ENCODE measurements at regions not wholly inside any gene's neighbourhood (a gene's known extent, or its start where the extent isn't known, plus 50 kb on each side); places are given as distances from the start of the nearest gene placed in this dataset.

DNA sequence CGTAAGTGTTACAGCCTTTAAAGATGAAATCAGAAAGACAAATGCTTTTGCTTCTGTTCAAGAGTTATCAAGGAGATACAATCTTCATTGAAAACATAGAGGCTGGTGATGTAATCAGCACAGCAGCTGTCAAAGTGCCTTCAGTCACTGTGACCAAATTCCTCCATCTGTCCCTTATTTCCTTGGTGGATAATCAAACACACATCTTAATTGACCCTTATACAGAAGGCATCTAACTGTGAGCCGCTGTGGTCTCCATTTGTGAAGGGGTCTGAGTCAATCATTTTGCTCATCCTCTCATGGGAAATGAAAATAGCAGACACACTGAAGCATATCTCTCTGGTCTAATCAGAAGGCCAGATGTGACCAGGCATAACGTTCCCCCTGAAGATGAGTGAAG is 130.1 kb upstream of the TLR4 start:
- no peaks in the 10 kb centered on the region for H3K4me1 Mint-ChIP-seq
- H3K9me3 Mint-ChIP-seq = peaks cover 8% of the 10 kb centered on the region
- H3K27ac Mint-ChIP-seq = no peak overlapping the region
- no peak overlapping the region for H3K4me3 Mint-ChIP-seq
- no peak for ATAC-seq
- H3K27me3 Mint-ChIP-seq = no peaks in the 10 kb centered on the region
- H3K36me3 Mint-ChIP-seq = no peaks in the 10 kb centered on the region

DNA sequence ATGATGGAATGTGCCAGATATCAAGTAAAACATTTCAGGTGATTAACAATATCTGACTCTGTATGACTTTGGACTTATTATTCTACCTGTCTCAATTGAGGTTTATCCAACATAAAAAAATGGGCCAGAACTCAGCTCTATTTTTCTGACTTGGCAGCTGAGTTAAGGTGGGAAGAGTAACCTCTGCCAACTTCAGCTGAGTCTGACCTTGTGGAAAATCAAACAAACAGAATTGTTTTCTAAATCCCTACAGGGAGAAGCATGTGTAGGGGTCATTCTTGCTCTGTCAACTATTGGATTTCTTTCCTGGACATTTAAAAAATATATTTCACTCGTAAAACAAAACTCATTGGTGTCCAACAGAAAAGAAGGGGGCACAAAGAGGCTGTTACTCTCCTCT is 139.4 kb upstream of the TLR4 start:
- H3K27me3 Mint-ChIP-seq = peaks cover 10% of the 10 kb centered on the region
- H3K4me1 Mint-ChIP-seq = no peaks in the 10 kb centered on the region
- peaks cover 3% of the 10 kb centered on the region for H3K9me3 Mint-ChIP-seq
- no peak overlapping the region for H3K4me3 Mint-ChIP-seq
- H3K27ac Mint-ChIP-seq = no peak overlapping the region
- no peak for ATAC-seq
- H3K36me3 Mint-ChIP-seq = no peaks in the 10 kb centered on the region

DNA sequence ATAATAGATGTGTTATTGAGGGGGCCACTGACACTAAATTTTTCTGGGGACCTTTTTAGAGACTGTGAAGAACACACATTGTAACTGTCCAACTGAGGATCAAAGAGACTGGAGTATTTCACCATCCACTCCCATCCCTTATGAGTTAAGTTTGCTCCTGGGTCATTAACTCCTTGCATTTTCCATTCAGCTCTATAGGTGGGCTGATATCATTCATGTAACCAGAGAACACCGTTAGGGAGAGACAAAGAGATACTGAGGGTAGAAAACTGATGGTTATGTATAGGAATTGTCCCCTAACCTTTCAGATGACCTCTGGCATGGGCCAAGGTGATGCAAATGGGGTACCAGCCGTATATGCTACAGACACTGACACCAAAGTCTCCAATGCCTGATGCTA is 142.4 kb upstream of the TLR4 start:
- no peak for ATAC-seq
- Mint-ChIP-seq H3K27me3 (peaks cover 20% of the 10 kb centered on the region), H3K4me3 (no peak overlapping the region), H3K36me3 (no peaks in the 10 kb centered on the region), H3K9me3 (peaks cover 3% of the 10 kb centered on the region), H3K27ac (no peak overlapping the region), H3K4me1 (no peaks in the 10 kb centered on the region)

DNA sequence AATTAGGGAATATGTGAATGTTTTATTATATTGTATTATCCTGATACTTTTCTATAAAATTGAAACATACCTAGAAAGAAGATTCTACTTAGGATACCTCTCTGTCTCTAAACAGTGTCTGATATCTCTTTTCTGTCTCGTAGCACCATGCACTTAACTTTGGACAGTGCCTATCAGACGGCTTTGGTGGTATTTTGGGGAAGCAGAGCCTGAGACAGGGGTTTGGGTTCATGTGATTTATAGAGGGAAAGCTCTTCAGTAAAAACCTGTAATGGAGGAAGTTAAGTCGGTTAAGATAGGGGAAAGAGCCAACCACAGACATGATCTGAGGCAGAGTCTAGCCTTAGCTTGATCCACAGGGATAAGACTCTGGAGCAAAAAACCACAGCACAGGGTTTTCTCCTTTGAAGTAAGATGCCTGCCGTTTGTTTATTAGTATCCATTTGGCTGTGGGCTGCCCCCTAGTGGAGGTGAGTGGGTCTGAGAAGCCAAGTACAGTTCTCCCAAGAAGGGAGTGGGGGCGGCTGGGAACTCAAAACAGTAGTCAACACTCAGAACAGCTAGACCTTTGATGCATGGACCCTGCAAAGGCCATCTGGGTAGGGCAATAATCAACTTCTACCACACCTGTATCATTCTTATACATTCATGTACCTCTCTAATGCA is 141.2 kb upstream of the ASTN2 start:
- Mint-ChIP-seq H3K9me3 (peaks cover 3% of the 10 kb centered on the region), H3K27ac (no peak overlapping the region), H3K4me1 (no peaks in the 10 kb centered on the region), H3K36me3 (no peaks in the 10 kb centered on the region), H3K4me3 (no peak overlapping the region), H3K27me3 (peaks cover 10% of the 10 kb centered on the region)
- ATAC-seq = no peak

DNA sequence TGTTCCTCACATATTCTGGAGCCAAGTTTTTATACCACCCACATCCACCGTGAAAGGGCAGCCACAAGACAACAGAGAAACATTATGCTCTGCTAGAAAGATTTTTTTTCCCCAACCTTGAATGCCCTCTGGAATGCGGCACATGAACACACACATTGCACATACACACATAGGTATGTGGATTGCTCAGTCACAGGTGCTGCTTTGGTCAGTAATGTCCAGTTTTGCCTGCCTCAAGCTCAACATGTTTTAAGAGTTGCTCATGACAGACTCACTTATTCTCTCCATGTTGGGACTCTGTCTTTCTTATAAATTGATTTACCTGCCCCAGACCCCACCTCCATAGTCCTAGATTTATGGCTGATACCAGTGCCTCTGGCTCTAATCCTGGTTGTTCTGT is 138.0 kb upstream of the ASTN2 start:
- no peaks in the 10 kb centered on the region for H3K27me3 Mint-ChIP-seq
- no peak for ATAC-seq
- H3K9me3 Mint-ChIP-seq = no peaks in the 10 kb centered on the region
- no peaks in the 10 kb centered on the region for H3K4me1 Mint-ChIP-seq
- H3K36me3 Mint-ChIP-seq = no peaks in the 10 kb centered on the region
- H3K4me3 Mint-ChIP-seq = no peak overlapping the region
- H3K27ac Mint-ChIP-seq = no peak overlapping the region

DNA sequence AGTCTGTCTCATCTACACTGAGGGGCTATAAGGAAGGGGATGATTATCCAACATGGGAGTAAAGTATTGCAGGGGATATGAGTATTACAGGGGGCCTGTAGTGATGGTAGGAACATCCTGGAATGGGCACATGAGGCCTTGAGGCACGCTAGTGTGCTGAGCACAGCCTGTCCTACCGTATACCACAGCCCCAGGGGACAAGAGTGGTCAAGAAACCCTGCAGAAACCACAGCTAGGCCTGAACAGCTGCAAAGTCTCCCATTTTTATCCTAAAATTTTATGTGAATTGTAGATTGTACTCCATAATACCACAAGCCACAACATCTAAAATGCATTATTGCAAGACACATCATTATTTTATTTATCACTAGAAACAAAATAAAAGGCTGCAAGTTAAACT is 136.3 kb upstream of the ASTN2 start:
- H3K27ac Mint-ChIP-seq = no peak overlapping the region
- no peaks in the 10 kb centered on the region for H3K36me3 Mint-ChIP-seq
- no peak overlapping the region for H3K4me3 Mint-ChIP-seq
- no peaks in the 10 kb centered on the region for H3K27me3 Mint-ChIP-seq
- no peaks in the 10 kb centered on the region for H3K9me3 Mint-ChIP-seq
- no peak for ATAC-seq
- H3K4me1 Mint-ChIP-seq = peaks cover 5% of the 10 kb centered on the region

DNA sequence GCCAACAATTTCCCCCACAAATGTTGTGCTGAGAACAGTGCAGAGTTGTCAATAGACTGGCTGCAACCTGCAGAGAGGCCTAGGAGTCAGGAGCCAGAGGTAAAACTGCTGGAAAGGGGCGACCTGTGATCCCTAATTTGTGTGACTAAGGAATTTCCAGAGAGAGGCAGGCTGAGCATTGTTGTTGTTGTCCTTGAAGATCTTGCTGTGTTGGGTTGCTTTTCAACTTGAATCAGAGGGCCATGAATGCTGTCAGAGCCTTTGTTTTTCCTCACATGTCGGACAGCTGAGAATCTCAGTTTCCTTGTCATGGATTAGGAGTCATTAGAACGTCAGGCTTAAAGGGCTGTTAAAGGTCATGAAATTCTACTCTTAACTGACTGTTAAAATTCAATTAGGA is 134.6 kb upstream of the ASTN2 start:
- Mint-ChIP-seq H3K9me3 (no peaks in the 10 kb centered on the region), H3K27ac (no peak overlapping the region), H3K4me3 (no peak overlapping the region), H3K4me1 (peaks cover 5% of the 10 kb centered on the region), H3K36me3 (no peaks in the 10 kb centered on the region), H3K27me3 (no peaks in the 10 kb centered on the region)
- ATAC-seq = no peak

DNA sequence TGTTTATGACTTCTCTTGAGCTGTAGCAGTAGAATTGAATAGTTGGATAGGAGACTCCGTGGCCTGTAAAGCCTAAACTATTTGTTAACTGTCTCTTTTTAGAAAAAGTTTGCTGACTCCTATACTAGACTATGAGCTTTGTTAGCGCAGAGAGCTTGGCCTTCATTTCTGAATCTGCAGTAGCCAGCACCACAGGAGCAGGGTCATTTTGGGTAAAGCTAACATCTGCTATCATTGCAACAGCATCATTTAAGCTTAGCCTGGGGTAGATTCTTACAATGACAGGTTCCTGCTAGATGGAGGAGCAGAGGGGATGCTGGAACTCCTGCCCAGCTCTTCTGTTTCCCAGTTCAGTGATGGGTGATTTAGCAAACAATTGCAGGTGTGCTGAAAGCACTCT is 133.7 kb upstream of the ASTN2 start:
- no peaks in the 10 kb centered on the region for H3K27me3 Mint-ChIP-seq
- no peaks in the 10 kb centered on the region for H3K9me3 Mint-ChIP-seq
- H3K4me1 Mint-ChIP-seq = peaks cover 5% of the 10 kb centered on the region
- H3K27ac Mint-ChIP-seq = no peak overlapping the region
- no peak for ATAC-seq
- H3K4me3 Mint-ChIP-seq = no peak overlapping the region
- no peaks in the 10 kb centered on the region for H3K36me3 Mint-ChIP-seq

DNA sequence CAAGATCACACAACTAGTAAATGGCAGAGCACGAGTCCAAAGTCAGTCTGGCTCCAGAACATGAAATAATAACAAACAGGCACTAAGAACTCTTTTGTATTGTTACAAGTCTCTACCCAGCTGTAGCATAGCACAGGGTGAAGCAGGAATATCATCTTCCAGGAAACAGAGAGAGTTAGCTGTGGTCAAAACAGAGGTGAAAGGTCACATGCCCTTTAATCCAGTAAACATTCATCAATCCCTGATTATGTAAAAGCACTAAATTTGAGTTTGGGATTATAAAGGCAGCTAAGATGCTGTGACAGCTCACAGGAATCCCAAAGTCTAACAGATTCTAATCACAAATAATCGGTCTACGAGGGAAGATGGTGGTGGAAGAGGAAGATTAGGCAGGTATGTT is 133.0 kb upstream of the ASTN2 start:
- Mint-ChIP-seq H3K4me3 (no peak overlapping the region), H3K4me1 (peaks cover 5% of the 10 kb centered on the region)
- ATAC-seq = no peak

DNA sequence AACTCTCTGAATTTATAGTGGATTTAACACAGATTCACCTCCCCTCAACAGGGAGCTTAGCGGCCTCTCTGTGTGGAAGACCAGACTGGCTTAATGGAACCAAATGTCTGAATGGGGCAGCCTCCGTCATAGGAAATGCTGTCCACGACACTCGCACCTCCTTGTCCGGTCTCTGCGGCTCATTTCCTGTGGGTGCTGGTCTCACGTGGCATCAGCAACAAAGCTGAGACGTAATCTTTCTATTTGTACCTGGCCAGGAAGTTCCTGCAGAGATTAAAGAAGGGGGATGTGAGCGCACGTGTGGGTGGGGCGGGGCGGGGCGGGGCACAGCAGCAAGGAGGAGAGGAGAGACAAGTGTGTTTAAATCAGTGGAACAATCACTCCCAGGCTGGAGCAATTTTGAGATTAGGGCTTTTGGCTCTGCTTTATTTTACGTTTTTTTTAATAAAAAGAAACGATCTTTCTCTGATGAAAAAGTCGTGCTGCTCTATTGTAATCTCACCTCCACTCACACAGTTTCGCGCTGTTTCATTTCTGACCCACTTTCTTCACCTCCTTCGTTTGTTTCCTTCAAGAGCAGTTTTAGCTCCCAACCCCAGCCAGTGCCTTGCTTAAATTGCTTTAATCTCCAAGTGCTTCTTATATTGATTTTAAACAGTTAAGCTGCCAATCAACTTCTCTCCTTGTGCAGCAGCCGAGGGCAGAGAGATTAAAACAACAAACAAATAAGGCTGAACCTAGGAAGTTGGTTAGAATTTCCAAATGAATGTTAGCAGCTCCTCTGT is 132.2 kb upstream of the ASTN2 start:
- H3K27me3 Mint-ChIP-seq = no peaks in the 10 kb centered on the region
- no peak overlapping the region for H3K4me3 Mint-ChIP-seq
- no peaks in the 10 kb centered on the region for H3K9me3 Mint-ChIP-seq
- no peaks in the 10 kb centered on the region for H3K36me3 Mint-ChIP-seq
- peaks cover 5% of the 10 kb centered on the region for H3K4me1 Mint-ChIP-seq
- H3K27ac Mint-ChIP-seq = no peak overlapping the region
- peak; percentile 10 for ATAC-seq

More for the DNA sequence above, 133.0 kb upstream of the ASTN2 start:
- Mint-ChIP-seq H3K27ac (no peak overlapping the region), H3K36me3 (no peaks in the 10 kb centered on the region), H3K9me3 (no peaks in the 10 kb centered on the region), H3K27me3 (no peaks in the 10 kb centered on the region)

DNA sequence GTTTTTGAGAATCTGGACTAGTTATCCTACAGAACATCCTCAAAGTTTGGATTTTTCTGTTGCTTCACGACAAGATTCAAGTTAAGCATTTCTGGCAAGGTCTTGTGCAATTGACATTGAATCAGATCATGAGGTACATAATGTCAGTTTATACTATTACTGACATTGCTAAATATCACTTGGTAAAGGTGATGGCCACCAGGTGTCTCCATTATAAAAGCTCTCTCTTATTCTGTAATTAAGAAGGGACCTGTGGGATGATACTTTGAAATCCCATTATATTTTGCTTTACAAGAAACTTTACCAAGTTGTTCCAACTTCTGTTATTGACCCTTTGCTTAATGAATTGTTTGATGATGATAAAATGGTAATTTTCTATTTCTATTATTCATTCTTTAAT is 131.0 kb upstream of the ASTN2 start:
- no peak for ATAC-seq
- Mint-ChIP-seq H3K9me3 (no peaks in the 10 kb centered on the region), H3K27me3 (no peaks in the 10 kb centered on the region), H3K27ac (no peak overlapping the region), H3K4me3 (no peak overlapping the region), H3K4me1 (peaks cover 5% of the 10 kb centered on the region), H3K36me3 (no peaks in the 10 kb centered on the region)

DNA sequence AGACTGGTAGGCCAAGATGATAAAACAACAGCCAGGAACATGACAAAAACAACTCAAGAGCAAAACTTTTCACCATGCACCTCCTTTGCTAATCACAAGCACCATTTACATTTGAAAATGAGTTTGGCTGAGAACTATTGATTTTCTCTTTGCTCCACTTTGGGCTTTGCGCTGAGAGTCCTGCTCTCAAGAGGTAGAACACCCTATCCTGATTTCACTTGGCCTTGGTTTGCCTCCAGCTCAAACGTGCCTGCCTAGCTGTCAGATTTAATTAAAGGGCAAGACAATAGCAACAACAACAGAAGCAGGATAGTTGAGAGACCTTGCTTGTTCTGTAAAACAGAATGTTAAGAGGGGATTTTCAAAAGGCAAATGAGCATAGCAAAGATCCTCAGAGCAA is 128.2 kb upstream of the ASTN2 start:
- no peak for ATAC-seq
- Mint-ChIP-seq H3K4me1 (peaks cover 5% of the 10 kb centered on the region), H3K27me3 (no peaks in the 10 kb centered on the region), H3K27ac (no peak overlapping the region), H3K4me3 (no peak overlapping the region), H3K36me3 (no peaks in the 10 kb centered on the region), H3K9me3 (no peaks in the 10 kb centered on the region)

DNA sequence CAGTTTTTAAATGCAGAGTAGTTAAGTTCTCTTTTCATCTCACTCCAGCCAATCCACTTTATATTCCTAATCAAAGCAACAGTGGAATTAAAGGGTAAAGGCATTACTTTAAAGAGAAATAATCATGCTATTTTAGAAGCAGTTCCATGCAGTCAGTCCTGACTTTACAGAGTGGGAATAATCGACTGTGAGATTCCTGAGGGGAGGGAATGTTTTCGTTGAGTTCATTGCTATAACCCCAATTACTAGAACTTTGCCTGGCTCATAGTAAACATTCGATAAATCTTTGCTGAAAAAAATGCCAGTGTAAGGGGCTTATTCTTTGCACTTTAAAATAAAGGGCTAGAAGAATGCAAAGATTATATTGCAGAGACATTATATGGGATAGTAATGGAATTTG is 127.2 kb upstream of the ASTN2 start:
- H3K27me3 Mint-ChIP-seq = no peaks in the 10 kb centered on the region
- ATAC-seq = no peak
- no peaks in the 10 kb centered on the region for H3K36me3 Mint-ChIP-seq
- H3K9me3 Mint-ChIP-seq = no peaks in the 10 kb centered on the region
- H3K4me3 Mint-ChIP-seq = no peak overlapping the region
- no peak overlapping the region for H3K27ac Mint-ChIP-seq
- H3K4me1 Mint-ChIP-seq = peaks cover 5% of the 10 kb centered on the region

DNA sequence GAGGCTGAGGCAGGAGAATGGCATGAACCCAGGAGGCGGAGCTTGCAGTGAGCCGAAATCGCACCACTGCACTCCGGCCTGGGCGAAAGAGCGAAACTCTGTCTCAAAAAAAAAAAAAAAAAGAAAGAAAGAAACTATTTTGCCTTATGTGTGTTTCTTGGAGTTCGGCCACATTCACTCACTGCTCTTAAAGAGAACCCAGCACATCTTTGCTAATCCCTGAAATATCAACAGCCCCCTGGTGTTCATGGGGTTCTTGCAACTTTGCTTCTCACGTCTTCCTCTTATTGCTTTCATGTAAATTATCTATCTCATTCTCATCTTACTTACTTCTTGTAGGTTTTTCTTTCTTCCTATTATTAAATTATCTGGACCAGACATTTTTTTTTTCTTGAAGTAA is 126.3 kb upstream of the ASTN2 start:
- Mint-ChIP-seq H3K4me1 (no peaks in the 10 kb centered on the region), H3K9me3 (no peaks in the 10 kb centered on the region), H3K27me3 (no peaks in the 10 kb centered on the region), H3K27ac (no peak overlapping the region), H3K36me3 (no peaks in the 10 kb centered on the region), H3K4me3 (no peak overlapping the region)
- no peak for ATAC-seq

DNA sequence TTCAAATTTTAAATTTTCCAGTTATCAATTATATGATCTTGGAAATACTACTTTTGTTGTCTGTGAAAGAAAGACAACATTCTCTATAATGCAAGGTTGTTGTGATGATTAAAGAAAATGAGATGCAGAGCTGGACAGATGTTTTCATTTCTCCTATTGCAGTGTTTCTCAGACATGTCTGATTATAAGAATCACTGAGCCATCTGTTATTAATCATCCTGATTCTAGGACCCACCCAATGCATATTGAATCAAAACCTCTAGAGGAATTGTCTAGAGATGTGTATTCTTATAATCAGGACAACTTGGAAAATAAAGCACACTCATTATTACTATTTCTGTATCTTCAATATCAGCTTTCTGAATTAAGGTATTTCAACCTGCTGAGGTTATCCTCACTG is 121.1 kb upstream of the ASTN2 start:
- Mint-ChIP-seq H3K4me3 (no peak overlapping the region), H3K27ac (no peak overlapping the region), H3K27me3 (no peaks in the 10 kb centered on the region), H3K9me3 (no peaks in the 10 kb centered on the region), H3K36me3 (no peaks in the 10 kb centered on the region), H3K4me1 (no peaks in the 10 kb centered on the region)
- no peak for ATAC-seq

DNA sequence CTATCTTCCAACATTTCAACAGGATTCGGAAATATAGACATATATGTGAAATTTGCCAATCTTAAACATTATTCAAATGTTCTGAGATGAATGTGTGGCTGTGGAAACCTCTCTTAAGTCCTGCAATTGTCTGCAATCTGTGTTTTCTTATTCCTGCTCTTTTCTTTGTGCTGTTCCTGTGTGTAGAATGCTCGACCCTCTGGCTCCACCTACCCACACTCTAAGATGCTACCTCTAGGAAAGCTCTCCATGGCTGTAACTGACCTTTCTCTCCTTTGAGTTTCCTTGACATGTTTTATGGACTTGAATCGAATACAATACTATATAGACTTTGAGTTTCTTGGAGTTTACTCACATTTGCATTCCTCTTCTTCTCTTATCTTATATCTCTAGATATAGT is 120.6 kb upstream of the ASTN2 start:
- no peak overlapping the region for H3K27ac Mint-ChIP-seq

More for the DNA sequence above, 120.6 kb upstream of the ASTN2 start:
- Mint-ChIP-seq H3K36me3 (no peaks in the 10 kb centered on the region), H3K27me3 (no peaks in the 10 kb centered on the region), H3K4me1 (no peaks in the 10 kb centered on the region), H3K4me3 (no peak overlapping the region), H3K9me3 (no peaks in the 10 kb centered on the region)
- no peak for ATAC-seq

Measured in stimulated activated memory B cell treated with anti-CD40 and anti-IgM and Interleukin-4, amounts not matched to agents 10 μg/mL and 1 μg/mL and 100 μg/mL, for 72 hours (primary cell).